ENCODE measurements at regions not wholly inside any gene's neighbourhood (a gene's known extent, or its start where the extent isn't known, plus 50 kb on each side); places are given as distances from the start of the nearest gene placed in this dataset.

DNA sequence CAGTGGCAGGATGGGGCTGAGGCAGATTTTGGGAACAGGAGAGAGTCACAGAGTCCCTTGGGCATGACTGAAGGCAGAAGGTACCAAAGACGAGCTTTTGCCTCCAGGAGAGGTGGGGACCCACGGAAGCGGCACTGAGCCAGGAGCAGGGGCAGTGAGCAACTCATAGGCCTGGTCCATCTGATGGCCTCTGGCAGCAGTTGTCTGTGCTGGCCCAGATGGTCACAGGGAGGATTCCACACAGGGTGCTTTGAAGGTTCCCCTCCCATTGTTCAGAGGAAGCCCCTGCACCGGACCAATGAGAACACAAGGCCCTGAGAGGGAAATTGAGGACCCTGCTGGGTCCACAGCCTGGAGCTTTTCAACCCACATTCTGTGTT is 360.3 kb upstream of the TNRC6C start:
- H3K9me3 Mint-ChIP-seq = no peaks in the 10 kb centered on the region
- no peaks in the 10 kb centered on the region for H3K4me1 ChIP-seq (ENCODE audit: insufficient read depth, low read length)
- no peak overlapping the region for H3K27ac Mint-ChIP-seq
- H3K27me3 Mint-ChIP-seq = no peaks in the 10 kb centered on the region
- peaks cover 8% of the 10 kb centered on the region for H3K4me1 Mint-ChIP-seq (ENCODE audit: low read depth)
- H3K9me3 ChIP-seq (ENCODE audit: control insufficient read depth in 1 of 2, insufficient read depth in 1 of 2, low read length in 2 of 2) = no peaks in the 10 kb centered on the region
- POLR2A ChIA-PET = no interaction called here
- peaks cover 0 to 2% of the 10 kb centered on the region in 2 experiments for H3K27me3 ChIP-seq (ENCODE audit: control insufficient read depth in 1 of 2, insufficient read depth in 2 of 2, low read length in 2 of 2)
- no peak overlapping the region for H3K4me3 Mint-ChIP-seq
- no peak overlapping the region for H3K4me3 ChIP-seq (ENCODE audit: low read length)
- TF ChIP-seq, protein P1, sequence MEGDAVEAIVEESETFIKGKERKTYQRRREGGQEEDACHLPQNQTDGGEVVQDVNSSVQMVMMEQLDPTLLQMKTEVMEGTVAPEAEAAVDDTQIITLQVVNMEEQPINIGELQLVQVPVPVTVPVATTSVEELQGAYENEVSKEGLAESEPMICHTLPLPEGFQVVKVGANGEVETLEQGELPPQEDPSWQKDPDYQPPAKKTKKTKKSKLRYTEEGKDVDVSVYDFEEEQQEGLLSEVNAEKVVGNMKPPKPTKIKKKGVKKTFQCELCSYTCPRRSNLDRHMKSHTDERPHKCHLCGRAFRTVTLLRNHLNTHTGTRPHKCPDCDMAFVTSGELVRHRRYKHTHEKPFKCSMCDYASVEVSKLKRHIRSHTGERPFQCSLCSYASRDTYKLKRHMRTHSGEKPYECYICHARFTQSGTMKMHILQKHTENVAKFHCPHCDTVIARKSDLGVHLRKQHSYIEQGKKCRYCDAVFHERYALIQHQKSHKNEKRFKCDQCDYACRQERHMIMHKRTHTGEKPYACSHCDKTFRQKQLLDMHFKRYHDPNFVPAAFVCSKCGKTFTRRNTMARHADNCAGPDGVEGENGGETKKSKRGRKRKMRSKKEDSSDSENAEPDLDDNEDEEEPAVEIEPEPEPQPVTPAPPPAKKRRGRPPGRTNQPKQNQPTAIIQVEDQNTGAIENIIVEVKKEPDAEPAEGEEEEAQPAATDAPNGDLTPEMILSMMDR (IDR thresholded peaks at IDR 0.05) = no peak
- no peaks in the 10 kb centered on the region for H3K36me3 Mint-ChIP-seq (ENCODE audit: low read depth)
- no peaks in the 10 kb centered on the region for H3K36me3 ChIP-seq (ENCODE audit: insufficient read depth, low read length)
- no peak overlapping the region for H3K27ac ChIP-seq (ENCODE audit: low read depth in 1 of 2, low read length in 2 of 2)
- ATAC-seq (ENCODE audit: poor library complexity) = no peak
- CTCF ChIA-PET = no interaction called here
- DNase-seq = no peak
- intact Hi-C loops (cut with DNase I, micrococcal nuclease) = no loop called here

DNA sequence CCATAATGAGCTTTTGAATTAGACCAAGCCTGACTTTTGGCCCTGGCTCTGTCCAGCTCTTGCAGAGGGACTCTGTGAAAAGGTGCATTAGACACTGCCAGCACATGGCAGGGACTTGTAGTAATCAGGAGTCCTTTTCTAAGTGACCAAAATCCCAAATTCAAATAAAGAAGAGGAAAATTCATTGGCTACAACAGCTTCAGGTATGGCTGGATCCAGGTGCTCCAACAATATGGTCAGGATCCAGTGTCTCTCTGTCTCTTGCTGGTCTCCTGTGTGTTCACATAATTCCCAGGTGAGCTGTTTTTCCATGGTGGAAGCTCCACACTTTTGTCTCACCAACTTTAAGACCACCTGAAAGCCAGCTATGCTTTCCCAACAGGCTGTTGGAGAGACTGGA is 358.8 kb upstream of the TNRC6C start:
- Histone ChIP-seq H3K36me3 (ENCODE audit: insufficient read depth, low read length) (no peaks in the 10 kb centered on the region), H3K4me1 (ENCODE audit: insufficient read depth, low read length) (no peaks in the 10 kb centered on the region), H3K9me3 (ENCODE audit: control insufficient read depth in 1 of 2, insufficient read depth in 1 of 2, low read length in 2 of 2) (no peaks in the 10 kb centered on the region), H3K27ac (ENCODE audit: low read depth in 1 of 2, low read length in 2 of 2) (no peak overlapping the region), H3K27me3 (ENCODE audit: control insufficient read depth in 1 of 2, insufficient read depth in 2 of 2, low read length in 2 of 2) (peaks cover 0 to 2% of the 10 kb centered on the region in 2 experiments), H3K4me3 (ENCODE audit: low read length) (no peak overlapping the region)
- no peak overlapping the region for H3K27ac Mint-ChIP-seq
- ChIA-PET POLR2A (no interaction called here), CTCF (no interaction called here)
- no peaks in the 10 kb centered on the region for H3K9me3 Mint-ChIP-seq
- intact Hi-C loops (cut with DNase I, micrococcal nuclease) = no loop called here
- no peaks in the 10 kb centered on the region for H3K36me3 Mint-ChIP-seq (ENCODE audit: low read depth)
- TF ChIP-seq, protein P1 (IDR thresholded peaks at IDR 0.05) = no peak
- ATAC-seq (ENCODE audit: poor library complexity) (no peak), DNase-seq (peak in 1 of 14 experiments; percentile 0)
- peaks cover 5% of the 10 kb centered on the region for H3K4me1 Mint-ChIP-seq (ENCODE audit: low read depth)
- no peak overlapping the region for H3K4me3 Mint-ChIP-seq
- no peaks in the 10 kb centered on the region for H3K27me3 Mint-ChIP-seq

DNA sequence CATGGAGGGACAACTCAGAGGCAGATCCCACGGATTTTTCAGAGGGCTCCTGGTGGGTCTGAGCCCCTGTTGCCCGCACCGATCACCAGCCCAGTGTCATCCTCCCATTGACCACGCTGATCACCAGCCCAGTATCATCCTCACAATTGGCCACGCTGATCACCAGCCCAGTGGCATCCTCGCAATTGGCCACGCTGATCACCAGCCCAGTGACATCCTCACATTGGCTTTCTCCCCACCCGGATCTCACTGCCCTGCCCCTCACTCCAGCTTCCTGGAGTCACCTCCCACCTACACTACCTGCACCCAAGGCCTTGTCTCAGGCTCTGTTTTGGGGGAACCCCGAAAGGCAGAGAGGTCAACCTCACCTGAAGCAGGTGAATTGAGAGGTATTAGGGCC is 358.2 kb upstream of the TNRC6C start:
- no peak for DNase-seq
- H3K36me3 Mint-ChIP-seq (ENCODE audit: low read depth) = no peaks in the 10 kb centered on the region
- H3K4me1 Mint-ChIP-seq (ENCODE audit: low read depth) = no peaks in the 10 kb centered on the region
- CTCF ChIA-PET = no interaction called here
- H3K9me3 ChIP-seq (ENCODE audit: control insufficient read depth in 1 of 2, insufficient read depth in 1 of 2, low read length in 2 of 2) = no peaks in the 10 kb centered on the region
- H3K4me3 Mint-ChIP-seq = no peak overlapping the region
- no peak for ATAC-seq (ENCODE audit: poor library complexity)
- no peak overlapping the region for H3K27ac ChIP-seq (ENCODE audit: low read depth in 1 of 2, low read length in 2 of 2)
- H3K4me3 ChIP-seq (ENCODE audit: low read length) = no peak overlapping the region
- H3K27me3 Mint-ChIP-seq = no peaks in the 10 kb centered on the region
- peaks cover 0 to 2% of the 10 kb centered on the region in 2 experiments for H3K27me3 ChIP-seq (ENCODE audit: control insufficient read depth in 1 of 2, insufficient read depth in 2 of 2, low read length in 2 of 2)
- no peaks in the 10 kb centered on the region for H3K36me3 ChIP-seq (ENCODE audit: insufficient read depth, low read length)
- POLR2A ChIA-PET = no interaction called here
- TF ChIP-seq, protein P1 (IDR thresholded peaks at IDR 0.05) = no peak
- H3K4me1 ChIP-seq (ENCODE audit: insufficient read depth, low read length) = no peaks in the 10 kb centered on the region
- intact Hi-C loops (cut with DNase I, micrococcal nuclease) = no loop called here
- no peak overlapping the region for H3K27ac Mint-ChIP-seq
- H3K9me3 Mint-ChIP-seq = no peaks in the 10 kb centered on the region
